Activated CD8-positive, alpha-beta memory T cell treated with anti-CD3 and anti-CD28 coated beads, Interleukin-2, amount 50 U/mL, for 4 hours (primary cell): ENCODE measurements at regions not wholly inside any gene's neighbourhood (a gene's known extent, or its start where the extent isn't known, plus 50 kb on each side); places are given as distances from the start of the nearest gene placed in this dataset.

Experiments used
- DNase-seq: peaks from one replicate; pipeline ENCODE4 v3.0.0-alpha.2; 2020

- DNase-seq = no peak
Observed at GRCh38 chr10:123562811-123563580, 103.2 kb upstream of the GPR26 start.

- no peak for DNase-seq
Observed at GRCh38 chr10:123563581-123563855, 102.6 kb upstream of the GPR26 start.

- DNase-seq = no peak
Observed at GRCh38 chr10:123563994-123564393, 102.2 kb upstream of the GPR26 start.

GRCh38 chr10:123564631-123565030 is 101.5 kb upstream of the GPR26 start:
- no peak for DNase-seq

GRCh38 chr10:123565691-123566660 is 100.2 kb upstream of the GPR26 start:
- no peak for DNase-seq

GRCh38 chr10:123567984-123568739 is 98.0 kb upstream of the GPR26 start:
- no peak for DNase-seq

GRCh38 chr10:123568751-123569150 is 97.4 kb upstream of the GPR26 start:
- DNase-seq = no peak

GRCh38 chr10:123569436-123570035 is 96.6 kb upstream of the GPR26 start:
- no peak for DNase-seq

- DNase-seq = no peak
Observed at GRCh38 chr10:123570051-123570897, 95.9 kb upstream of the GPR26 start.

GRCh38 chr10:123570898-123571515 is 95.1 kb upstream of the GPR26 start:
- DNase-seq = no peak

GRCh38 chr10:123571978-123572377 is 94.2 kb upstream of the GPR26 start:
- DNase-seq = no peak

GRCh38 chr10:123573236-123574108 is 92.7 kb upstream of the GPR26 start:
- peak; percentile 24 for DNase-seq

GRCh38 chr10:123574109-123574698 is 92.0 kb upstream of the GPR26 start:
- DNase-seq = no peak

GRCh38 chr10:123575105-123575504 is 91.0 kb upstream of the GPR26 start:
- no peak for DNase-seq

- DNase-seq = no peak
Observed at GRCh38 chr10:123576706-123577105, 89.4 kb upstream of the GPR26 start.

GRCh38 chr10:123577921-123578461 is 88.2 kb upstream of the GPR26 start:
- DNase-seq = no peak

GRCh38 chr10:123578721-123579120 is 87.4 kb upstream of the GPR26 start:
- no peak for DNase-seq

GRCh38 chr10:123579675-123580074 is 86.5 kb upstream of the GPR26 start:
- DNase-seq = no peak

- DNase-seq = no peak
Observed at GRCh38 chr10:123580426-123580825, 85.7 kb upstream of the GPR26 start.

- no peak for DNase-seq
Observed at GRCh38 chr10:123581656-123582055, 84.5 kb upstream of the GPR26 start.
